NCI-H2107 (cell line): ENCODE measurements at regions not wholly inside any gene's neighbourhood (a gene's known extent, or its start where the extent isn't known, plus 50 kb on each side); places are given as distances from the start of the nearest gene placed in this dataset.
"Not testable (repeated sequence)": the region's sequence is repeated elsewhere in the genome, so short reads cannot be mapped to it uniquely, and the experiment has no call there.

Experiments used
- DNase-seq: peaks from one replicate; lab custom pipeline; 2025; lab: John Stamatoyannopoulos, UW

DNA sequence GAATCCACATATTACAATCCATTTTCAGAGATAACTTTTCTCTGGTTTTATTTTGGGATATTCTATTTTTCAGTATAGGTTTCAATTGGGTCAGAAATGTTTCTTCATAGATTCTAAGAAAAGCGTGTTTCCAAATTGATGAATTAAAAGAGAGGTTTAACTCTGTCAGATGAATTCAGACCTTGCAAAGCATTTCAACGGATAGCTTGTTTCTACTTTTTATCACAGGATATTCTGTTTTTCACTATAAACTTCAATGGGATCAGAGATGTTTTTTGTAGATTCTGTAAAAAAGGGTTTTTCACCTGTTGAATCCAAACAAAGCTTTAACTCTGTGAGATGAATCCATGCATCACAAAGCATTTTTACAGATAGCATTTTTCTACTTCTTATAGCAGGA, 1498.1 kb downstream of the UQCRFS1 start:
- DNase-seq: no peak

DNA sequence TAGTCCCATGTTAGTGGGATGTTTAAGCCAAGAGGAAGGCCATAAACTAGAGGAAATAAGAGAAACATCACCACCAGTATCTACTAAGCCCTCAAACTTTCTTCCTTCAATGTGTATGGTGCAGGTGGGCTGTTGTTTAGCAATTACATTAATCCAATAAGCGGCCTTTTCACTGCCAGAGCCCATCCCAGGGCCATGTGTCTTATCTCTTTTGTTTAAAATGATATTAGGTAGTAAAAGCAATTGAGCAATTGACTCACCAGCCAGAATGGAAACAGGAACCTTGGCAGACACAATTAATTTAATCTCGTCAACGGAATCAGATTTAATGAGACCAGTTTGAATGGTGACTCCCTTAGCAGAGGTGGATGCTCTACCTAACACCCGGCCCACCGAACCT, 1503.5 kb downstream of the UQCRFS1 start:
- DNase-seq: no peak

- DNase-seq: not testable (repeated sequence)
Observed at GRCh38 chr19:27708986-27709385, 1504.0 kb downstream of the UQCRFS1 start.

- not testable (repeated sequence) for DNase-seq
Observed at GRCh38 chr19:27707026-27707425, 1505.9 kb downstream of the UQCRFS1 start.

- DNase-seq: no peak
Observed at GRCh38 chr19:27705896-27706295, 1507.1 kb downstream of the UQCRFS1 start.

GRCh38 chr19:27694361-27695055, 1518.4 kb downstream of the UQCRFS1 start:
- no peak for DNase-seq

DNA sequence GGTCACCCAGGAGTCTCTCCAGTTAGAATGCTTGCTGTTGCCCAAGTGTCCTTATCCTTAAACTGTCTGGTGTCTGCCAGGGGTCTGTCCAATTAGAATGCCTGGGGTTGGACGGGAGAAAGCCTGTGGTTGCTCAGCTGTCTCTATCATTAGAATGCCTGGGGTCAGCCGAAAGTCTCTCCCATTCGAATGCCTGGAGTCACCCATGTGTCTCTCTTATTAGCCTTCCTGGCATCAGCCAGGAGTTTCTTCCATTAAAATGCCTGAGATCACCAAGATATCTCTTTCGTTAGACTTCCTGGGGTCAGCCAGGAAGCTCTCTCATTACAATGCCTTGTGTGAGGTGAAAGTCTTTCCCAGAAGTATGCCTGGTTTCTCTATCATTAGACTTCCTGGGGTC, 1521.0 kb downstream of the UQCRFS1 start:
- no peak for DNase-seq

- DNase-seq: no peak
Observed at GRCh38 chr19:27689734-27690241, 1523.2 kb downstream of the UQCRFS1 start.

DNA sequence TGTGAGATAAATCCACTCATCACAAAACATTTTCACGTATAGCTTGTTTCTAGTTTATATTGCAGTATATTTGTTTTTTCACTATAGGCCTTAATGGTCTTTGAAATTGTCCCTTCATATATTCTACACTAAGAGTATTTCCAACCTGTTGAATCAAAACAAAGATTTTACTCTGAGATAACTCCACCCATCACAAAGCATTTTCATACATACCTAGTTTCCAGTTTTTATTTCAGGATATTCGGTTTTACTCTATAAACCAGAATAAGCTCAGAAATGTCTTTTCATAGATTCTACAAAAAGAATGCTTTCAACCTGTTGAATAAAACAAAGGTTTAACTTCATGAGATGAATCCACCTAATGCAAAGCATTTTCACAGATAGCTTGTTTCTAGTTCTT, 1528.7 kb downstream of the UQCRFS1 start:
- DNase-seq: no peak

DNA sequence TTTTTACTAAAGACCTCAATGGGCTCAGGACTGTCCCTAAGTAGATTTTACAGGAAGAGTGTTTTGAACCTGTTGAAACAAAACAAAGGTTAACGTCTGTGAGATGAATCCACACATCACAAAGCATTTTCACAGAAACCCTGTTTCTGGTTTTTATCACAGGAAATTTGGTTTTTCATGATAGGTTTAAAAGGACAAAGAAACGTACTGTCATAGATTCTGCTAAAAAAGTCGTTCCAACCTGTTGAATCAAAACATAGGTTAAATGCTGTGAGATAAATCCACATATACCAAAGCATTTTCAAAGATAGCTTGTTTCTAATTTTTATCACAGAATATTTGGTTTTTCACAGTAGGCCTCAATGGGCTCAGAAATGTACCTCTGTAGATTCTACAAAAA, 1531.0 kb downstream of the UQCRFS1 start:
- DNase-seq: no peak

GRCh38 chr19:27679905-27680304, 1533.0 kb downstream of the UQCRFS1 start:
- no peak for DNase-seq

DNA sequence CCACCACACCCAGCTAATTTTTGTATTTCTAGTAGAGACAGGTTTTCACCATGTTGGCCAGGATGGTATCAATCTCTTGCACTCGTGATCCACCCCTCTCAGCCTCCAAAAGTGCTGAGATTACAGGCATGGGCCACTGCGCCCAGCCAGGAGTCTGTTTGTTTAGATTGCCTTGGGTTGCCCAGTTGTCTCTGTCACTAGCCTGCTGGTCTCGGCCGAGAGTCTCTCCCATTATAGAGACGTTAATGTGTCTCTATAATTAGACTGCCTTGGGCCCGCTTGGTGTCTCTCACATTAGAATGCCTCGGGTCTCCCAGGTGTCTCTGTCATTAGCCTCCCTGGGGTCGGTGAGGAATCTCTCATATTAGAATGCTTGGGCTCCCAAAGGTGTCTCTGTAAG, 1533.6 kb downstream of the UQCRFS1 start:
- no peak for DNase-seq

DNA sequence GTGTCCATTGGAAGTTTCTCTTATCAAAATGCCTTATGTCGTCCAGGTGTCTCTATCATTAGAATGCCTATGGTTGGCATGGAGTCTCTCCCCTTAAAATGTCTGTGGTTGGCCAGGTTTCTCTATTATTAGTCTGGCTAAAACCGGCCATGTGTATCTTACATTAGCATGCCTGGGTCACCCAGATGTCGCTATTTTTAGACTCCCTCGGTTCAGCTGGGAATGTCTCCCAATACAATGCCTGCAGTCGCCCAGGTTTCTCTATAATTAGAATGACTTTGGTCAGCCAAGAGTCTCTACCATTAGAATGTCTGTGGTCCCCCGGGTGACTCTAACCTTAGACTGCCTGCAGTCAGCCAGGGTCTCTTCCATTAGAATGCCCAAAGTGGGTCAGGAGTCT, 1536.1 kb downstream of the UQCRFS1 start:
- DNase-seq: no peak

GRCh38 chr19:27676334-27676733, 1536.6 kb downstream of the UQCRFS1 start:
- DNase-seq: no peak

DNA sequence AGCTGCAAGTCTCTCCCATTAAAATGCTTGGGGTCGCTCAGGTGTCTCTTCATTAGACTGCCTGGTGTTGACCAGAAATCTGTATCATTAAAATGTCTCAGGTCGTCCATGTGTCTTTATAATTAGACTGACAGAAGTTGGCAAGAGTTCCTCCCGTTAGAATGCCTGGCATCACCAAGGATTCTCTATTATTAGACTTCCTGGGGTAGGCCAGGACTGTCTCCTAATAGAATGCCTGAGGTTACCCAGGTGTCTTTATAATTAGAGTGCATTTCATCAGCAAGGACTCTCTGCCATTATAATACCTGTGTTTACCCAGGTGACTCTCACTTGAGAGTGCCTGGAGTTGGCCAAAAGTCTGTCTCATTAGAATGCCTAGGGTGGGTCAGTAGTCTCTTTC, 1537.2 kb downstream of the UQCRFS1 start:
- DNase-seq: no peak

DNA sequence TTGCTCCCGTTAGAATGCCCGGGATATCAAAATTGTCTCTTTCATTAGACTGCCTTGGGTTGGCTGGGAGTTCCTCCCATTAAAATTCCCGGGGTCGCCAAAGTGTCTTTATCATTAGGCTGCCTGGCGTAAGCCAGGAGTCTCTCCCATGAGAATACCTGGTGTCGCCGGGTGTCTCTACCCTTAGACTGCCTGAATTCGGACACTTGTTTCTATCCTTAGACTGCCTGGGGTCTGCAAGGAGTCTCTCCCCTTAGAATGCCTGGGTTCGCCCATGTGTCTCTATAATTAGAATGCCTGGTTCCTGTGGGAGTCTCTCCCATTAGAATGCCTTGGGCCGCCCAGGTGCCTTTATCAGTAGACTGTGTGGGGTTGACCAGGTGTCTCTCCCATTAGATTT, 1538.2 kb downstream of the UQCRFS1 start:
- no peak for DNase-seq

DNA sequence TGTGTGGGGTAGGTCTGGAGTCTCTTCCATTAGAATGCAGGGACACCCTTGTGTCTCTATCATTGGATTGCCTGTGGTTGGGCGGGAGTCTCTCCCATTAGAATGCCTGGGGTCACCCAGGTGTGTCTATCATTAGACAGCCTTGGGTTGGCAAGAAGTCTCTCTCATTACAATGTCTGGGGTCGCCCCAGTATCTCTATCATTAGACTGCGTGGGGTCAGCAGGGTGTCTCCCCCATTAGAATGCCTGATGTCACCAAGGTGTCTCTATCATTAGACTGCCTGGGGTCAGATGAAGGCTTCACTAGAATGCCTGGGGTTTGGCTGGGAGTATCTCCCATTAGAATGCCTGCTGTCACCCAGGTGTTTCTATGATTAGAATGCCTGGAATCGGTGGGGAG, 1539.0 kb downstream of the UQCRFS1 start:
- no peak for DNase-seq

GRCh38 chr19:27672309-27673047, 1540.5 kb downstream of the UQCRFS1 start:
- DNase-seq: no peak

GRCh38 chr19:27671876-27672275, 1541.1 kb downstream of the UQCRFS1 start:
- no peak for DNase-seq

DNA sequence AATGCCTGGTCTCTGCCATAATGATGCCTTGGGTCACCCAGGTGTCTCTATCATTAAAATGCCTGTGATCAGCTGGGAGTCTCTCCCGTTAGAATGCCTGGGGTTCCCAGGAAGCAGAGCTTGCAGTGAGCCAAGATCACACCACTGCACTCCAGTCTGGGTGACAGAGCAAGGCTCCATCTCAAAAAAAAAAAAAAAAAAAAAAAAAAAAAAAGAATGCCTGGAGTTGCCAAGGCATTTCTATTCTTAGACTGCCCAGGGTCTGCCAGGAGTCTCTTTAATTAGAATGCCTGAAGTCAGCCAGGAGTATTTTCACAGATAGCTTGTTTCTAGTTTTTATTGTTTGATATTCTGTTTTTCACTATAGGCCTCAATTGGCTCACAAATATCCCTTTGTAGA, 1552.5 kb downstream of the UQCRFS1 start:
- no peak for DNase-seq

DNA sequence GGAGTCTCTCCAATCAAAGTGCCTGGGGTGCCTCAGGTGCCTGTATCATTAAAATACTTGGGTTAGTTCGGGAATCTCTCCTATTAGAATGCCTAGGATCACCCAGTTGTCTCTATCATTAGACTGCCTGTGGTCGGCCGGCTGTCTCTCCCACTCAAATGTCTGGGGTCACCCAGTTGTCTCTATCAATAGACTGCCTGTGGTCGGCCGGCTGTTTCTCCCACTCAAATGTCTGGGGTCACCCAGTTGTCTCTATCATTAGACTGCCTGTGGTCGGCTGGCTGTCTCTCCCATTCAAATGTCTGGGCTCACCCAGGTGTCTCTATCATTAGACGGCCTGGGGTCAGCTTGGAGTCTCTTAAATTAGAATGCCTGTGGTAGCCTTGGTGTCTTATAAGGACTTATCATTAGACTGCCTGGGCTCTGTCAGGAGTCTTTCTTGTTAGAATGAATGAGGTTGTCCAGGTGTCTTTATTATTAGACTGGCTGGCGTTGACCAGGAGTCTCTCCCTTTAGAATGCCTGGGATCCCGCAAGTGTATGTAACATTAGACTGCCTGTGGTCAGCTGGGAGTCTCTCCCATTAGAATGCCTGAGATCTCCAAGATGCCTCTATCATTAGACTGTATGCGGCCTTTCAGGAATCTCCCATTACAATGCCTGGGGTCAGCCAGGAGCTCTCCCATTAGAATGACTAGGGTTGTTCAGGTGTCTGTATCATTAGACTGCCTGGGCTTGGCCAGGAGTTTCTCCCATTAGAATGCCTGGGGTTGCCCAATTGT, 1555.5 kb downstream of the UQCRFS1 start:
- DNase-seq: no peak

DNA sequence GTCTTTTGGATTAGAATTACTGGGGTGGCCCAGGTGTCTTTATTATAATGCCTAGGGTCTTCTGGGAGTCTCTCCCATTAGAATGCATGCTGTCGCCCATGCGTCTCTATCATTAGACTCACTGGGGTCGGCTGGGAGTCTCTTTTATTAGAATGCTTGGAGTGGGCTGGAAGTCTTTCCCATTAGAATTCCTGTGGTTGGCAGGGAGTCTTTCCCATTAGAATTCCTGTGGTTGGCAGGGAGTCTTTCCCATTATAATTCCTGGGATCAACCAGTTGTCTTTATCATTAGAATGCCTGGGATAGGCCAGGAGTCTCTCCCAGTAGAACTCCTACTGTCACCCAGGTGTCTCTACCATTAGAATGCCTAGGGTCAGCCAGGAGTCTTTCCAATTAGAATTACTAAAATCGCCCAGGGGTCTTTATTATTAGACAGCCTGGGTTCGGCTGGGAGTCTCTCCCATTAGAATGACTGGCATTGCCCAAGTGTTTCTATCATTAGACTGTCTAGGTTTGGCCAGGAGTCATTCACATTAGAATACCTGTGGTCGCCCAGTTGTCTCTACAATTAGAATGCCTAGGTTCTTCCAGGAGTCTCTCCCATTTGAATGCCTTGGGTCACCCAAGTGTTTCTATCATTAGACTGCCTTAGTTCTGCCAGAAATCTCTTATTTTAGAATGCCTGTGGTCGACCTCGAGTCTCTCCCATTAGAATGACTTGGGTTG, 1558.5 kb downstream of the UQCRFS1 start:
- no peak for DNase-seq
